Suprapubic skin (tissue), 4 donors: ENCODE measurements at regions not wholly inside any gene's neighbourhood (a gene's known extent, or its start where the extent isn't known, plus 50 kb on each side); places are given as distances from the start of the nearest gene placed in this dataset.

Source experiments
- DNase-seq, 2 donors: peaks; one replicate each; pipeline ENCODE4 v3.0.0-alpha.2; 2019; ENCODE audit warnings: low spot score in 2 of 2
- H3K27ac ChIP-seq: fragments of 200-600 bp; sonication (generic); one replicate; pipeline ENCODE4 v1.5.1; 2019
- H3K27me3 ChIP-seq: fragments of 200-600 bp; sonication (generic); one replicate; pipeline ENCODE4 v1.5.1; 2019
- H3K36me3 ChIP-seq: fragments of 200-600 bp; sonication (generic); one replicate; pipeline ENCODE4 v1.5.1; 2019
- H3K4me1 ChIP-seq: fragments of 200-600 bp; sonication (generic); one replicate; pipeline ENCODE4 v1.5.1; 2019
- H3K4me3 ChIP-seq: fragments of 200-600 bp; sonication (generic); one replicate; pipeline ENCODE4 v1.5.1; 2019; ENCODE audit warnings: mild to moderate bottlenecking
- H3K9me3 ChIP-seq: fragments of 200-600 bp; sonication (generic); one replicate; pipeline ENCODE4 v1.5.1; 2019
- EP300 ChIP-seq: sonication (generic); formaldehyde crosslinking; IDR thresholded peaks from one replicate; pipeline ENCODE4 v1.6.1; 2017; ENCODE audit warnings: antibody characterized with exemption
- POLR2A ChIP-seq, 2 donors: fragments of 450-650 bp; IDR thresholded peaks; one replicate each; pipeline ENCODE4 v1.6.1; 2017; ENCODE audit warnings: antibody characterized with exemption in 2 of 2, mild to moderate bottlenecking in 2 of 2, moderate library complexity in 2 of 2
- POLR2AphosphoS5 ChIP-seq, 3 donors: sonication (generic); formaldehyde crosslinking; IDR thresholded peaks; one replicate each; pipeline ENCODE4 v1.6.1; 2017; ENCODE audit warnings: antibody characterized with exemption in 3 of 3
- WGBS: methylation state at CpG from one replicate; pipeline ENCODE4 v1.1.5; 2018; 5-methylcytosine and 5-hydroxymethylcytosine counted together
- TF ChIP-seq, protein P1 (sequence below), 2 donors: fragments of 200-600 bp in 1 of 2; fragments of 450-650 bp in 1 of 2; sonication (generic) in 1 of 2; IDR thresholded peaks; one replicate each; pipeline ENCODE4 v1.5.1; 2016 to 2019; ENCODE audit warnings: antibody characterized with exemption in 2 of 2, mild to moderate bottlenecking in 1 of 2, moderate library complexity in 1 of 2

DNA sequence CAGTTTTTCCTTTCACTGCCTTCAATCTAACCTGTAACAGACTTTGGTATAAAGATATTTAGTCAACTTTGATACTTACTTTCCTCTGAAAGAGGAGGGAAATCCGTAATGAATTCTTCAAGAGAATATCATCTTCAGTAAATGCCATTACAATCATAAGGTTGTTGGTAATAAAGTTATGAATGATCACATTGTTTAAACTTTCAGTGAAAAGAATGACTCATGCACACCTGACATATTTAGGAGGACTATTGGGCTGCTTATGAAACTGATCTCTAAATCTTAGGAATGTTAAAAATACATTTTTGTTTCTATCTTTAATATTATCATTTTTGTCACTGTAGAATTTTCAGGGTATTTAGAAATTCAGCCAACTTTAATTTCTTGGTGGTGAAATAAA lies 474.7 kb downstream of the SLC16A7 start:
- DNase-seq, result no peak
- no peaks in the 10 kb centered on the region for H3K9me3 ChIP-seq
- no peak overlapping the region for H3K4me3 ChIP-seq
- no peaks in the 10 kb centered on the region for H3K36me3 ChIP-seq
- TF ChIP-seq EP300, result no peak
- TF ChIP-seq, protein P1, sequence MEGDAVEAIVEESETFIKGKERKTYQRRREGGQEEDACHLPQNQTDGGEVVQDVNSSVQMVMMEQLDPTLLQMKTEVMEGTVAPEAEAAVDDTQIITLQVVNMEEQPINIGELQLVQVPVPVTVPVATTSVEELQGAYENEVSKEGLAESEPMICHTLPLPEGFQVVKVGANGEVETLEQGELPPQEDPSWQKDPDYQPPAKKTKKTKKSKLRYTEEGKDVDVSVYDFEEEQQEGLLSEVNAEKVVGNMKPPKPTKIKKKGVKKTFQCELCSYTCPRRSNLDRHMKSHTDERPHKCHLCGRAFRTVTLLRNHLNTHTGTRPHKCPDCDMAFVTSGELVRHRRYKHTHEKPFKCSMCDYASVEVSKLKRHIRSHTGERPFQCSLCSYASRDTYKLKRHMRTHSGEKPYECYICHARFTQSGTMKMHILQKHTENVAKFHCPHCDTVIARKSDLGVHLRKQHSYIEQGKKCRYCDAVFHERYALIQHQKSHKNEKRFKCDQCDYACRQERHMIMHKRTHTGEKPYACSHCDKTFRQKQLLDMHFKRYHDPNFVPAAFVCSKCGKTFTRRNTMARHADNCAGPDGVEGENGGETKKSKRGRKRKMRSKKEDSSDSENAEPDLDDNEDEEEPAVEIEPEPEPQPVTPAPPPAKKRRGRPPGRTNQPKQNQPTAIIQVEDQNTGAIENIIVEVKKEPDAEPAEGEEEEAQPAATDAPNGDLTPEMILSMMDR (IDR thresholded peaks at IDR 0.05), result no peak
- no peak for TF ChIP-seq POLR2AphosphoS5 (IDR thresholded peaks at IDR 0.05)
- no peak for TF ChIP-seq POLR2A (IDR thresholded peaks at IDR 0.05)
- H3K27ac ChIP-seq, result no peak overlapping the region
- no peaks in the 10 kb centered on the region for H3K27me3 ChIP-seq
- no peaks in the 10 kb centered on the region for H3K4me1 ChIP-seq
- WGBS, result 50% methylated on average over 1 of the region's 1 CpG

DNA sequence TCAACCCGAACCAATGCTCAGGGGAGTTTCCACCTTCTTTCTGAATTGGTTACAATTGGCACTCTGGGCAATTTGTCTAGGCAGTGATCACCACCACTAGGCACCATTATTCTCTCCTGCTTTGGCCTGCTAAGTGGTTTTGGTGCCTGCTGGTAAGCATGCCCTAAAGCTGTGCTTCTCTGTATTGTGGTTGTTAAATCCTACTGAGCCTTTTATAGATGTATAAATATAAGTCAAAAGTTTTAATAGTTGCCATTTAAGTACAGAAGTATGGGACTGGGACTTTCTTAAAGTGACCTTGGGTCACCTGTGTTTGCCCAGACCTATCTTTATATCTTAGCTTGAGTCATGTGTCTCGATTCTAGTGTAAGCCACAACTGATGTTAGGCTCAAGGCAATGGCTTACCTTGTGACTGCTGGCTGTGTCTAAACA lies 475.9 kb downstream of the SLC16A7 start:
- TF ChIP-seq POLR2A (IDR thresholded peaks at IDR 0.05), result no peak
- TF ChIP-seq EP300, result no peak
- DNase-seq, result no peak
- Histone ChIP-seq H3K36me3 (no peaks in the 10 kb centered on the region), H3K4me3 (no peak overlapping the region), H3K27me3 (no peaks in the 10 kb centered on the region), H3K27ac (no peak overlapping the region), H3K9me3 (no peaks in the 10 kb centered on the region), H3K4me1 (no peaks in the 10 kb centered on the region)
- 61% methylated on average over 2 of the region's 2 CpGs for WGBS

DNA sequence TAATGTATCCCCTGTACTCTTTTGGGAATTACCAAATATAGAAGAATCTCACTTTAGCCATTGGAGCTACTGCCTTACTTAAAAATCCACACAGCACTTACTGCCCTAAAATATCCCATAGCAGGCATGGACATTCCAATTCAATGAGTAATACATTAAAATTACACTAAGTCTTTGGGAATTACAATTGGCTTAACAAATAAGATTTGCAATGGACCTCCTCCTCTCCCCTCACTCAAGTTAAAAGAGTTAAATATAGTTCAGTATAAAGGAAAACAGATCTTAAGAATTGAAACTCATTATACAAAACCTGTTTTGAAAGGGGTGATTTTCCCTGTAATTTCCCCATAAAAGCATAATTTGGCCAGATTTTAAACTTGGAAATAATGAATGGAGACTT lies 477.1 kb downstream of the SLC16A7 start:
- Histone ChIP-seq H3K27me3 (no peaks in the 10 kb centered on the region), H3K36me3 (no peaks in the 10 kb centered on the region), H3K27ac (no peak overlapping the region), H3K4me1 (no peaks in the 10 kb centered on the region), H3K4me3 (no peak overlapping the region), H3K9me3 (no peaks in the 10 kb centered on the region)
- TF ChIP-seq POLR2AphosphoS5 (IDR thresholded peaks at IDR 0.05) (no peak), EP300 (no peak), POLR2A (IDR thresholded peaks at IDR 0.05) (no peak)
- TF ChIP-seq, protein P1 (IDR thresholded peaks at IDR 0.05), result no peak
- DNase-seq, result no peak

DNA sequence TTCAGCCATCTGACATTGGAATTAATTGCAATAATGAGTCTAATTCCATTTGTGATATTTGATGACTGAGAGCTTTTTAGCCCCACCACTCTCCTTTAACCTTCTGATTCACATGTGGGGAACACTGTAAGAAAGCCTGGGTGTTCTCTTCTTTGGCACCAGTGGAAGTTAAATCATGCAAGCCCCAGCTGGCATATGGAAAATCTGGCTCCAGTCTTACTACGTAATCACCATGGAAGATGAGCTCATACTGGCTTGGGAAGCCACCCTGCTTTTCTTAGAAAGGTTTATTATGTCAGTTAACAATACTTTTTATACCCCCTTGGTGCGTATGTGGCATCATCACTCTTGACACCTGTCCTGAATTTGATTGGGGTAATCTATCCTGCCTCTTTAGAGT lies 479.3 kb downstream of the SLC16A7 start:
- DNase-seq, result no peak
- 45% methylated on average over 2 of the region's 2 CpGs for WGBS
- no peaks in the 10 kb centered on the region for H3K36me3 ChIP-seq
- no peak overlapping the region for H3K4me3 ChIP-seq
- TF ChIP-seq, protein P1 (IDR thresholded peaks at IDR 0.05), result no peak
- TF ChIP-seq POLR2A (IDR thresholded peaks at IDR 0.05), result no peak
- no peak for TF ChIP-seq POLR2AphosphoS5 (IDR thresholded peaks at IDR 0.05)
- TF ChIP-seq EP300, result no peak
- no peaks in the 10 kb centered on the region for H3K27me3 ChIP-seq
- no peaks in the 10 kb centered on the region for H3K9me3 ChIP-seq
- H3K27ac ChIP-seq, result no peak overlapping the region
- no peaks in the 10 kb centered on the region for H3K4me1 ChIP-seq

DNA sequence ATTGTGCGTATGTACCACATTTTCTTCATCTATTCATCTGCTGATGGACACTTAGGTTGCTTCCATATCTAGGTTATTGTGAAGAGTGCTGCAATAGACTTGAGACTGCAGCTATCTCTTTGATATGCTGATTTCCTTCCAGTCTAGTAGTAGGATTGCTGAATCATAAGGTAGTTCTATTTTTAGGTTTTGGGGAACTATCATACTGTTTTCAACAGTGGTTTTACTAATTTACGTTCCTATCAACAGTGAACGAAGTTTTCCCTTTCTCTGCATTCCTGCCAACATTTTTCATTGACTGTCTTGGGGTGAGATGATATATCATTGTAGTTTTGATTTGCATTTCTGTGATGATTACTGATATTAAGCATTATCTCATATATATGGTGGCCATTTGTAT lies 482.2 kb downstream of the SLC16A7 start:
- TF ChIP-seq, protein P1 (IDR thresholded peaks at IDR 0.05), result no peak
- TF ChIP-seq EP300 (no peak), POLR2A (IDR thresholded peaks at IDR 0.05) (no peak), POLR2AphosphoS5 (IDR thresholded peaks at IDR 0.05) (no peak)
- H3K9me3 ChIP-seq, result no peaks in the 10 kb centered on the region
- 63% methylated on average over 3 of the region's 3 CpGs for WGBS
- H3K27ac ChIP-seq, result no peak overlapping the region
- H3K4me1 ChIP-seq, result no peaks in the 10 kb centered on the region
- no peaks in the 10 kb centered on the region for H3K36me3 ChIP-seq
- no peak overlapping the region for H3K4me3 ChIP-seq
- DNase-seq, result no peak
- H3K27me3 ChIP-seq, result no peaks in the 10 kb centered on the region

DNA sequence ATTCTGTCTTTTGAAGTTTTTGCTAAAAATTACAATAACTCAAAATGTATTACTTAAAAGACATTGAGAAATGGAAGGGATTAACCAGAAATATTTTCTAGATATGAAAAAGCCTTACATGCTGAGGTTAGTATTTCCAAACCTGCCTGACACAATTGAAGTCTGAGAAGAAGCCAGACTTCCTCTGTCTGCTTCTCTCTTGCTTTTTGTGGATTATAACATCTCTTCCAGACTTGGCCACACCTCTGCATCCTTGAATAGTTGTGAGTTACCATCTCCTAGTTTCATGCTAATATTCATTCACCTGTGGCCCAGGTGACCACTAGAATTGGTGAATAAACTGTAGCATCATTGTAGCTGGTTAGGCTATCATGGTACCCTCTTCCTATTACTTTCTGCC lies 497.6 kb downstream of the SLC16A7 start:
- no peaks in the 10 kb centered on the region for H3K9me3 ChIP-seq
- no peak overlapping the region for H3K27ac ChIP-seq
- H3K4me1 ChIP-seq, result no peaks in the 10 kb centered on the region
- TF ChIP-seq, protein P1 (IDR thresholded peaks at IDR 0.05), result no peak
- no peak for TF ChIP-seq POLR2A (IDR thresholded peaks at IDR 0.05)
- no peak for TF ChIP-seq POLR2AphosphoS5 (IDR thresholded peaks at IDR 0.05)
- TF ChIP-seq EP300, result no peak
- H3K4me3 ChIP-seq, result no peak overlapping the region
- DNase-seq, result no peak
- no peaks in the 10 kb centered on the region for H3K36me3 ChIP-seq
- no peaks in the 10 kb centered on the region for H3K27me3 ChIP-seq
